Adrenal gland (tissue), 5 donors: ENCODE measurements at regions not wholly inside any gene's neighbourhood (a gene's known extent, or its start where the extent isn't known, plus 50 kb on each side); places are given as distances from the start of the nearest gene placed in this dataset.

Experiments used
- POLR2A ChIP-seq, 2 donors: fragments of 450-650 bp; IDR thresholded peaks; one replicate each; pipeline ENCODE4 v1.6.1; 2017; ENCODE audit warnings: antibody characterized with exemption in 2 of 2, mild to moderate bottlenecking in 2 of 2, moderate library complexity in 1 of 2
- TF ChIP-seq, protein P1 (sequence below), 6 experiments: fragments of 450-650 bp in 4 of 6; fragments of 200-600 bp in 2 of 6; sonication (generic) in 1 of 6; IDR thresholded peaks; 1 replicate in 5 of 6; 2 replicates in 1 of 6; pipeline versions ENCODE4 v1.5.1 to v1.8.0; 2016 to 2021; ENCODE audit warnings: antibody characterized with exemption in 6 of 6, mild to moderate bottlenecking in 2 of 6, moderate library complexity in 1 of 6
- donor health status: DM: no; HTN: no; CAD: no.

DNA sequence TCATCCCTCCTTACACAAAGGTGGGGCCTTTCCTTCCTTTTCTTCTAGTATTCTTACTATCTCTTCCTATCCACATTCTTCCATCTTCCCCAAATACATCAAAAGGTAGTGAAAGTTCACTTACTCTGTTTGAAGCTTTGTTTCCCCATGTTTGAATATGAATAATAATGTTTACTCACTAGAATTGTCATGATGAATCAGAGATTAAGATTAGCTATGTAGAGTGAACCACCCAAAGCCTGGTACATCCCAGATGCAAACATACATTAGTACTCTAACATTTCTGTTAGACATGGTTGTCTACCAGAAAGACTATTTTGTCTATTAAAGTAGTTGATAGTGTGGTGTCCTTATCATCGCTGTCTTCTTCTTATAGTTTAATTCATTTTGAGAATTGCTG, 327.1 kb upstream of the TBC1D5 start:
- TF ChIP-seq, protein P1, sequence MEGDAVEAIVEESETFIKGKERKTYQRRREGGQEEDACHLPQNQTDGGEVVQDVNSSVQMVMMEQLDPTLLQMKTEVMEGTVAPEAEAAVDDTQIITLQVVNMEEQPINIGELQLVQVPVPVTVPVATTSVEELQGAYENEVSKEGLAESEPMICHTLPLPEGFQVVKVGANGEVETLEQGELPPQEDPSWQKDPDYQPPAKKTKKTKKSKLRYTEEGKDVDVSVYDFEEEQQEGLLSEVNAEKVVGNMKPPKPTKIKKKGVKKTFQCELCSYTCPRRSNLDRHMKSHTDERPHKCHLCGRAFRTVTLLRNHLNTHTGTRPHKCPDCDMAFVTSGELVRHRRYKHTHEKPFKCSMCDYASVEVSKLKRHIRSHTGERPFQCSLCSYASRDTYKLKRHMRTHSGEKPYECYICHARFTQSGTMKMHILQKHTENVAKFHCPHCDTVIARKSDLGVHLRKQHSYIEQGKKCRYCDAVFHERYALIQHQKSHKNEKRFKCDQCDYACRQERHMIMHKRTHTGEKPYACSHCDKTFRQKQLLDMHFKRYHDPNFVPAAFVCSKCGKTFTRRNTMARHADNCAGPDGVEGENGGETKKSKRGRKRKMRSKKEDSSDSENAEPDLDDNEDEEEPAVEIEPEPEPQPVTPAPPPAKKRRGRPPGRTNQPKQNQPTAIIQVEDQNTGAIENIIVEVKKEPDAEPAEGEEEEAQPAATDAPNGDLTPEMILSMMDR (IDR thresholded peaks at IDR 0.05): no peak
- TF ChIP-seq POLR2A (IDR thresholded peaks at IDR 0.05): no peak
